Astrocyte (in vitro differentiated cells and primary cell): ENCODE measurements at regions not wholly inside any gene's neighbourhood (a gene's known extent, or its start where the extent isn't known, plus 50 kb on each side); places are given as distances from the start of the nearest gene placed in this dataset.

Experiments
- CTCF ChIP-seq: IDR thresholded peaks from 2 replicates; pipeline ENCODE4 v1.5.1; 2011; ENCODE audit warnings: low read depth, mild to moderate bottlenecking, inconsistent platforms, low read length, moderate library complexity; ENCODE audit not compliant: insufficient read depth
- EZH2 ChIP-seq: IDR thresholded peaks from 2 replicates; pipeline ENCODE4 v1.6.1; 2012; ENCODE audit warnings: mild to moderate bottlenecking, low read length, inconsistent platforms; ENCODE audit not compliant: insufficient read depth

- TF ChIP-seq CTCF, result no peak
- no peak for TF ChIP-seq EZH2
Measured at GRCh38 chr2:12035029-12035720, 288.7 kb downstream of the LPIN1 start.
